ENCODE measurements at regions not wholly inside any gene's neighbourhood (a gene's known extent, or its start where the extent isn't known, plus 50 kb on each side); places are given as distances from the start of the nearest gene placed in this dataset.

DNA sequence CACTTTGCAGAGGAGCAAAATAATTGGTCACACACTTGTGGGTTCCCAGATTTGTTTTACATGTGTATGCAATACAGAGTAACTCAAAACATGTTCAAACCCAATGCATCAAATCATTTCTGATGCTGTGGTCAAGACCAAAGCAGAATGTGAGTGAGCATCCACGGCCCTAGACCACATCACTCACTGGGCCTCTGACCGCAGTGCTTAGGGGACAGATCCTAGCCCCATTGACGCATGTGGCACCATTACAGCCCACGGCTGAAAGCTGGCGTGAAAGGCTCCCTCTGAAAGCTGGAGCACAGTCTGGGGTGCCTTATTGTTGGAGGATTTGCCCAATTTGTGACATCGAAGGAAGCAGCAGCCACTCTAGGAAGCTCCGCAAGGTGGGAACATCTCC, 498.8 kb upstream of the TCF4 start:
- no peak overlapping the region for H3K4me3 ChIP-seq (ENCODE audit: low read depth, low read length)
- TF ChIP-seq, protein P1, sequence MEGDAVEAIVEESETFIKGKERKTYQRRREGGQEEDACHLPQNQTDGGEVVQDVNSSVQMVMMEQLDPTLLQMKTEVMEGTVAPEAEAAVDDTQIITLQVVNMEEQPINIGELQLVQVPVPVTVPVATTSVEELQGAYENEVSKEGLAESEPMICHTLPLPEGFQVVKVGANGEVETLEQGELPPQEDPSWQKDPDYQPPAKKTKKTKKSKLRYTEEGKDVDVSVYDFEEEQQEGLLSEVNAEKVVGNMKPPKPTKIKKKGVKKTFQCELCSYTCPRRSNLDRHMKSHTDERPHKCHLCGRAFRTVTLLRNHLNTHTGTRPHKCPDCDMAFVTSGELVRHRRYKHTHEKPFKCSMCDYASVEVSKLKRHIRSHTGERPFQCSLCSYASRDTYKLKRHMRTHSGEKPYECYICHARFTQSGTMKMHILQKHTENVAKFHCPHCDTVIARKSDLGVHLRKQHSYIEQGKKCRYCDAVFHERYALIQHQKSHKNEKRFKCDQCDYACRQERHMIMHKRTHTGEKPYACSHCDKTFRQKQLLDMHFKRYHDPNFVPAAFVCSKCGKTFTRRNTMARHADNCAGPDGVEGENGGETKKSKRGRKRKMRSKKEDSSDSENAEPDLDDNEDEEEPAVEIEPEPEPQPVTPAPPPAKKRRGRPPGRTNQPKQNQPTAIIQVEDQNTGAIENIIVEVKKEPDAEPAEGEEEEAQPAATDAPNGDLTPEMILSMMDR (IDR thresholded peaks at IDR 0.05; ENCODE audit: insufficient read depth, low read depth, low read length) = no peak
- DNase-seq (ENCODE audit: low read depth) = no peak

DNA sequence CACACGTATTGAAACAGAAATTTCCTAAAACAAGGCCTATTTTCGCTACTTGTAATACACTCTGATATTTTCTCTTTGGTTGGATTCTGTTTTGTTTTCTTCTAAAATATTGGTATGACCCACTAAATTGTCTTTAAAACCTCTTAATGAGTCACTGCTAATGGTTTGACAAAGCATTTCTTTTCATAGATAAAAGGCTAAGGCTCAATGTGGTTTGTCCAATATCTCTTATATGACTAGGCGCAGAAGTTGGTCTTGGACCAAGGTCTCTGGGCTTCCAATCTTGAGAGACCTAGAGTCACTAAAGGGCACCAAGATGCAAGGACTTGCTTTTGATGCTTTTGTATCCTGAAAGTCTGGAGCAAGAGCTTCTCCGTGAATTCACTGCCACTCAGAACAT, 498.2 kb upstream of the TCF4 start:
- DNase-seq (ENCODE audit: low read depth) = no peak
- TF ChIP-seq, protein P1 (IDR thresholded peaks at IDR 0.05; ENCODE audit: insufficient read depth, low read depth, low read length) = no peak
- H3K4me3 ChIP-seq (ENCODE audit: low read depth, low read length) = no peak overlapping the region

DNA sequence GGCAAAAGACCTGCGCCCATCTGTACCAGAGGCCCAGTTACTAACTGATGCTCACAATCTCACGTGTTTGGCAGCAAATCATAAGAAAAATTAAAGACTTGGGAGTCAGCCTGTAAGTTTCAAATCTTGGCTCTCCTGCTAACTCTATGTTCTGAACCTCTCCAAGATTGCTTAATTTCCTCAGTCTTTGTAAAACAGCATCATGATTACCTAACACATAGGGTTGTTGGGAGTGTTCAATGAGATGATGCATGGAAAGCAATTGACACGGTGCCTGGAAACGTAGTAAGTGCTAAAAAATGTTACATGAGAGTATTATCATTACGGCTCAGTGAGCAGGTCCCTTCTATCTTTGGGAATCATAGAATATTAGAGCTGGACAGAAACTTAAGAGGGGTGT, 497.6 kb upstream of the TCF4 start:
- TF ChIP-seq, protein P1 (IDR thresholded peaks at IDR 0.05; ENCODE audit: insufficient read depth, low read depth, low read length) = no peak
- no peak overlapping the region for H3K4me3 ChIP-seq (ENCODE audit: low read depth, low read length)
- peak; percentile 56 for DNase-seq (ENCODE audit: low read depth)

DNA sequence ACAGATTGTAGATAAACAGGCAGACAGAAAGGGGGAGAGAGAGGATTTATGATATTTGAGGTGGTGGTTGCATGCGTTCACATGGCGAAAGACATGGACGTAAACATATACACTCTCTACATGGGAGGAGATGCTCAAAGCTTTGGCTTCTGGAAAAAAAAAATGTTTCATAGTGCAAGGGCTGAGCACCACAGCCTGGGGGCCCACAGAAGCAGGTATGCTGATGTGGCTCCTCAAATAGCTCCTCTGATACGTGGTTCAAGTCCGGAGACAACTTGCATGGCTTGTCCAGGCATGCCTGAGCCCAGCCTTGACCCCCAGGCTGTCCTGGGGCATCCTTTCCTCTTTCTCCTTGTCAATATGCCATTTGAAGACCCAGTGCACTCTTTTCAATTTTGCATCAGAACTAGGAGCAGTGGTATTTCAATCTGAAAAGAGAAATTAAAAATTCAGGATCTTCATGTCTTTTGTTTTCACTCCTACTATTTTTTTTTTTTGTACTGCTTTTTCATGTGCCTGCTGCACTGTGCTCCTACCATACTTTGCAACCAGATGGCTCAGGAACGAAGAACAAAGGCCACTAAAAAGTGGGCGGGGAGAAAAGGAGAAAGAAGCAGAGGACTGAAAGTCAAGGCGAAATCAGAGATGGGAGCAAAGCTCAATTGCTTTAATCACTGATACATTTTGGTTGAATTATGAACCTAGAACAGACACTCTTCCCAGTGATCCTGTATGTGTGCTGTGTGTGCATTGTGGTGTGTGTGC, 495.7 kb upstream of the TCF4 start:
- H3K4me3 ChIP-seq (ENCODE audit: low read depth, low read length) = no peak overlapping the region
- TF ChIP-seq, protein P1 (IDR thresholded peaks at IDR 0.05; ENCODE audit: insufficient read depth, low read depth, low read length) = no peak
- DNase-seq (ENCODE audit: low read depth) = no peak

DNA sequence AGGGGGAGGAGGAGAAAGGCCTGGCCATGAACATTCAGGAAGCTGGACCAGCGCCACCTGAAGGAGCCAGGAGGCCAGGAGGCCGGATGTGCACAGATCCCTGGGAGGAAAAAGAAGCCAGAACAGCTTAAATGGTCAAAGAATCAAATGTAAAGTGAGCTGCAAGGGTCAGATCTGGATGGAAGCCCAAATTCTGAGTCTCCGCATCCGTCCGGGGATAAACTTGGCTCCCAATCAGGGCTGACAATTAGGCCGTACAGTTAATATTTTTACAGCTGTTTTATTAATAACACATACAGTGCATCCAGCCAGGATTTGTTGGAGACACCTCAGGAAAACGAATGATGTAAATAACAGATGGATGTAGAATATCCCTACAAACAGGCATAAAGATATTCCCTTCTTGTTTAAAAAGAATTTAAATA, 495.1 kb upstream of the TCF4 start:
- TF ChIP-seq, protein P1 (IDR thresholded peaks at IDR 0.05; ENCODE audit: insufficient read depth, low read depth, low read length) = no peak

DNA sequence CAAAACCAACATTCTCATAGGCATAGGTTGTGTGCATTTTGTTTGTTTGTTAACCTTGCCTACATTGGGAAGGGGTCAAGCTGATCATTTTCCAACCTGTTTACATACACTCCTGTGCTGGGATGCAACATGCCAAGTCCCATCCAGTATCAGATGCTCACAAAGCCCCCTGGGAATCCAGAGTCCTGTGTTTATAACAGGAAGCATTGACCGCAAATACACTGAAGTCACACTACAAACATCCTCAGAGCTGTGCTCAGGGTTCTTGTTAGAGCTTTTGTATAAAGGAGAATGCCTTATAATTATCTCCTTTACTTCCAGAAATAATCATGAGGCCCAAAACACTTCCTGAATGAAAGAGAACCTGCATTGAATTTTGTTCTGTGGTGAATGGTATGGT, 488.7 kb upstream of the TCF4 start:
- DNase-seq (ENCODE audit: low read depth) = no peak
- no peak overlapping the region for H3K4me3 ChIP-seq (ENCODE audit: low read depth, low read length)
- TF ChIP-seq, protein P1 (IDR thresholded peaks at IDR 0.05; ENCODE audit: insufficient read depth, low read depth, low read length) = no peak

More for the DNA sequence above, 495.1 kb upstream of the TCF4 start:
- H3K4me3 ChIP-seq (ENCODE audit: low read depth, low read length) = no peak overlapping the region
- DNase-seq (ENCODE audit: low read depth) = peak; percentile 10

DNA sequence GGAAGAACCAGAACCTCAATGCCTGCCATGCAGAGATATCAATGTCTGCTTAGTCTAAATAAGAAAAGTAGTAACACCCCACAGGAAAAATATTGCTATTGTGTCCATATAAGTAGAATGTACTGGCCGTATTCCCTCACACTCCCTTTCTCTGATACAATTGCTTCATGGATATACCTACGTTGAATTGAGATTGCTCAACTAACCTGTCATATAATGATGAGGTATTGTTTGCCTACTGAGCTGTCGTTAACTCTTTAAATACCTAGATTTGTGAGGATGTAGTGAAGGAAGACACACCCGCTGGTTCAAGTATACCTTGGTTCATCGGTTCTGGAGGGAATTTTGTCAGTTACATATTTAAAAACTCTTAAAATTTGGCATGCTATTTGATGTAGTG, 480.7 kb upstream of the TCF4 start:
- no peak overlapping the region for H3K4me3 ChIP-seq (ENCODE audit: low read depth, low read length)
- TF ChIP-seq, protein P1 (IDR thresholded peaks at IDR 0.05; ENCODE audit: insufficient read depth, low read depth, low read length) = no peak
- no peak for DNase-seq (ENCODE audit: low read depth)
